ENCODE measurements at regions not wholly inside any gene's neighbourhood (a gene's known extent, or its start where the extent isn't known, plus 50 kb on each side); places are given as distances from the start of the nearest gene placed in this dataset.
A peak's percentile ranks its signal among the peaks of the same experiment; 100 is the strongest.

- DNase-seq (ENCODE audit: low read depth), result peak; percentile 99
- H3K4me3 ChIP-seq (ENCODE audit: low read depth, low read length), result no peak overlapping the region
- no peak for TF ChIP-seq CTCF (IDR thresholded peaks at IDR 0.05; ENCODE audit: low read depth, low read length, missing control alignments)
- in situ Hi-C loops (cut with HindIII; ENCODE audit: low sequenced_read_pairs), result no loop called here
These were observed 117.3 kb downstream of the RASSF10 start for GRCh38 chr11:13126430-13126829.

- TF ChIP-seq CTCF (IDR thresholded peaks at IDR 0.05; ENCODE audit: low read depth, low read length, missing control alignments), result no peak
- no peak overlapping the region for H3K4me3 ChIP-seq (ENCODE audit: low read depth, low read length)
- no peak for DNase-seq (ENCODE audit: low read depth)
- in situ Hi-C loops (cut with HindIII; ENCODE audit: low sequenced_read_pairs), result no loop called here
These were observed 118.0 kb downstream of the RASSF10 start for GRCh38 chr11:13127161-13127560.

GRCh38 chr11:13128354-13128753, 119.2 kb downstream of the RASSF10 start:
- DNase-seq (ENCODE audit: low read depth), result no peak
- no peak for TF ChIP-seq CTCF (IDR thresholded peaks at IDR 0.05; ENCODE audit: low read depth, low read length, missing control alignments)
- H3K4me3 ChIP-seq (ENCODE audit: low read depth, low read length), result no peak overlapping the region
- in situ Hi-C loops (cut with HindIII; ENCODE audit: low sequenced_read_pairs), result no loop called here

GRCh38 chr11:13134066-13134465, 125.0 kb downstream of the RASSF10 start:
- in situ Hi-C loops (cut with HindIII; ENCODE audit: low sequenced_read_pairs), result no loop called here
- TF ChIP-seq CTCF (IDR thresholded peaks at IDR 0.05; ENCODE audit: low read depth, low read length, missing control alignments), result no peak
- no peak for DNase-seq (ENCODE audit: low read depth)
- no peak overlapping the region for H3K4me3 ChIP-seq (ENCODE audit: low read depth, low read length)

GRCh38 chr11:13134886-13135285, 125.8 kb downstream of the RASSF10 start:
- TF ChIP-seq CTCF (IDR thresholded peaks at IDR 0.05; ENCODE audit: low read depth, low read length, missing control alignments), result no peak
- no peak for DNase-seq (ENCODE audit: low read depth)
- no peak overlapping the region for H3K4me3 ChIP-seq (ENCODE audit: low read depth, low read length)
- in situ Hi-C loops (cut with HindIII; ENCODE audit: low sequenced_read_pairs), result no loop called here

- in situ Hi-C loops (cut with HindIII; ENCODE audit: low sequenced_read_pairs), result no loop called here
- no peak for TF ChIP-seq CTCF (IDR thresholded peaks at IDR 0.05; ENCODE audit: low read depth, low read length, missing control alignments)
- H3K4me3 ChIP-seq (ENCODE audit: low read depth, low read length), result no peak overlapping the region
- peak; percentile 95 for DNase-seq (ENCODE audit: low read depth)
These were observed 126.5 kb downstream of the RASSF10 start for GRCh38 chr11:13135385-13136271.

Measured in astrocyte of the cerebellum (primary cell).